Breast epithelium (tissue), 4 donors: ENCODE measurements at regions not wholly inside any gene's neighbourhood (a gene's known extent, or its start where the extent isn't known, plus 50 kb on each side); places are given as distances from the start of the nearest gene placed in this dataset.
"Not testable (repeated sequence)": the region's sequence is repeated elsewhere in the genome, so short reads cannot be mapped to it uniquely, and the experiment has no call there.

Experiments used
- DNase-seq, 2 donors: peaks; one replicate each; pipeline ENCODE4 v3.0.0-alpha.2; 2019; ENCODE audit warnings: low spot score in 2 of 2
- H3K27ac ChIP-seq, 2 donors: fragments of 200-600 bp; sonication (generic) in 1 of 2; one replicate each; pipeline ENCODE4 v1.5.1; 2016 to 2019; ENCODE audit warnings: mild to moderate bottlenecking in 1 of 2
- H3K27me3 ChIP-seq, 2 donors: fragments of 200-600 bp; sonication (generic) in 1 of 2; one replicate each; pipeline versions ENCODE4 v1.5.1 to v1.6.0; 2017 to 2019; ENCODE audit warnings: control low read depth in 1 of 2, mild to moderate bottlenecking in 1 of 2
- H3K36me3 ChIP-seq: fragments of 200-600 bp; one replicate; pipeline ENCODE4 v1.5.1; 2019
- H3K4me1 ChIP-seq, 2 donors: fragments of 200-600 bp; sonication (generic); one replicate each; pipeline ENCODE4 v1.5.1; 2016 to 2019; ENCODE audit warnings: control low read depth in 1 of 2
- H3K4me3 ChIP-seq, 3 donors: fragments of 200-600 bp; sonication (generic); 1 replicate in 2 of 3; 2 replicates in 1 of 3; pipeline ENCODE4 v1.5.1; 2016 to 2019; ENCODE audit warnings: mild to moderate bottlenecking in 3 of 3, moderate library complexity in 2 of 3
- H3K9me3 ChIP-seq, 2 donors: fragments of 200-600 bp; sonication (generic) in 1 of 2; one replicate each; pipeline ENCODE4 v1.5.1; 2016 to 2019; ENCODE audit warnings: control low read depth in 1 of 2
- CTCF ChIP-seq, 3 donors: fragments of 450-650 bp; IDR thresholded peaks; one replicate each; pipeline ENCODE4 v1.5.1; 2016 to 2017; ENCODE audit warnings: antibody characterized with exemption in 3 of 3, mild to moderate bottlenecking in 3 of 3, moderate library complexity in 3 of 3
- POLR2A ChIP-seq: fragments of 450-650 bp; IDR thresholded peaks from one replicate; pipeline ENCODE4 v1.6.1; 2016; ENCODE audit warnings: antibody characterized with exemption, mild to moderate bottlenecking, moderate library complexity
- POLR2AphosphoS5 ChIP-seq, 3 donors: sonication (generic); formaldehyde crosslinking; IDR thresholded peaks; one replicate each; pipeline ENCODE4 v1.6.1; 2017; ENCODE audit warnings: antibody characterized with exemption in 3 of 3
- intact Hi-C: fragments of 100-400 bp; cut with DNase I; formaldehyde crosslinking; loops from one replicate; pipeline ENCODE4 v1.15.1; 2023; ENCODE audit warnings: low total_unique reads

DNA sequence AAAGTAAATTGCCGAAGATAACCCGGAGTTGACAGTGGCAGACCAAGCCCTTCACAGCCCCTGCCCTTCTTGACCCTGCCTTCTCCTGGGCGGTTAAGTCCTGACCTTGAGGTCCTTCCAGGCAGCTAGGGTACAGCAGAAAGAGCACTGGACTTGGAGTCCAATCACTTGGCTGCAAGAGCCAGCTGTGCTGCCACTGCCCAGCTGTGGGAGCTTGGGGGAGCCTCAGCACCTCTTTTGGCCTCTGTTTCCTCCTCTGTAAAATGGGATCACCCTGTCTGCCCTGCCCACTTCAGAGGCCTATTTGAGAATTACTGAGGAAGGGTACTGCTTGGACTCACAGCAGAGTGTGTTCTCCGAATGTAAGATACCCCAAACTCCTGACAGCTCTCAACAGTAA, 66.2 kb upstream of the SMAD6 start:
- no peak for DNase-seq
- intact Hi-C loops: no loop called here
- Histone ChIP-seq H3K4me1 (no peaks in the 10 kb centered on the region), H3K36me3 (no peaks in the 10 kb centered on the region), H3K4me3 (no peak overlapping the region), H3K27ac (no peak overlapping the region), H3K9me3 (no peaks in the 10 kb centered on the region), H3K27me3 (no peaks in the 10 kb centered on the region)
- TF ChIP-seq POLR2A (no peak), CTCF (IDR thresholded peaks at IDR 0.05) (no peak), POLR2AphosphoS5 (IDR thresholded peaks at IDR 0.05) (no peak)

GRCh38 chr15:66637044-66637443, 65.0 kb upstream of the SMAD6 start:
- H3K27me3 ChIP-seq, H3K9me3 ChIP-seq, DNase-seq, H3K27ac ChIP-seq, H3K4me3 ChIP-seq, intact Hi-C loops, H3K4me1 ChIP-seq, H3K36me3 ChIP-seq: not testable (repeated sequence)

DNA sequence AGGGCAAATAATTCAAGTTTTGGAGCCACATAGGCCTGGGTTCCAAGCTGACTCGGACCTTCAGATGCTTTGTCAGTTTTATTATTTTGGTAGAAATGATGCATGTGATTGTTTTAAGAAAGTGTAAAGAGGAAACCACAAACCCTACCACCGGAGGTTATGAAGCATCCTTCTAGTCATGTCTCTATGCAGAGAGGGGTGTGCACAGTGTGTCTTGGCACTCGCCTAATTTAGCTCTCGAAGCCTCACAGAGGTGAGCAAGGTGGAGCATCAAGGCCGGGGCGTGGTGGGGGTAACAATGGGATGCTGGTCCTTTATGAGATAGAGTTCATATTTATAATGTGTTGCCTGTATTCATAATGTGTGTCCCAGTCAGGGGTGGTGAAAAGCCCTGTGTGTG, 63.7 kb upstream of the SMAD6 start:
- Histone ChIP-seq H3K4me3 (no peak overlapping the region), H3K36me3 (no peaks in the 10 kb centered on the region), H3K9me3 (no peaks in the 10 kb centered on the region), H3K27ac (no peak overlapping the region), H3K4me1 (no peaks in the 10 kb centered on the region), H3K27me3 (no peaks in the 10 kb centered on the region)
- no peak for TF ChIP-seq POLR2AphosphoS5 (IDR thresholded peaks at IDR 0.05)
- intact Hi-C loops: no loop called here
- DNase-seq: no peak

- DNase-seq: no peak
- no peak overlapping the region for H3K27ac ChIP-seq
These were observed 60.3 kb upstream of the SMAD6 start for GRCh38 chr15:66641485-66642315.

DNA sequence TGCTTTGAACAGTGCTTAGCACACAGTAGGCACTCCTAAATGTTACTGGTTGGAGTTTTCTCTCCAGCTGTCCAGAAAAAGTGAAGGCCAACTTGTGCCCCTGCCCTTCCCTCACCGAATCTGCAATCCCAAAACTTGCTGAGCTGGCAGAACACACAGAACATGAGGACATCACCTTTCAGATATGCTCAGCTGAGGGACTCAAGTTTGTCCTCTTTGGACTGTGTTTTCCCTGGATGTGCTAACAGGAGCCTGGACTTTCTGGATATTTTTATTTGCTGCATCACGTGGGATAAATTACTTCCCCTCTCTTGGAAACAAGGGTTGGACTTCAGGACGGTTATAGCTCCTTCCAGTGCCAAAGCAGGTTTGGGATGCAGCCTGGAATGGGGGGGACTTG, 59.5 kb upstream of the SMAD6 start:
- no peak for DNase-seq
- no peak overlapping the region for H3K27ac ChIP-seq
- H3K27me3 ChIP-seq: no peaks in the 10 kb centered on the region
- H3K4me1 ChIP-seq: no peaks in the 10 kb centered on the region
- H3K4me3 ChIP-seq: no peak overlapping the region
- TF ChIP-seq POLR2A (no peak), POLR2AphosphoS5 (IDR thresholded peaks at IDR 0.05) (no peak), CTCF (IDR thresholded peaks at IDR 0.05) (no peak)
- intact Hi-C loops: no loop called here
- no peaks in the 10 kb centered on the region for H3K9me3 ChIP-seq
- H3K36me3 ChIP-seq: no peaks in the 10 kb centered on the region

More at GRCh38 chr15:66641485-66642315, 60.3 kb upstream of the SMAD6 start:
- H3K36me3 ChIP-seq: no peaks in the 10 kb centered on the region
- H3K27me3 ChIP-seq: no peaks in the 10 kb centered on the region
- no peaks in the 10 kb centered on the region for H3K9me3 ChIP-seq
- H3K4me3 ChIP-seq: no peak overlapping the region
- no peaks in the 10 kb centered on the region for H3K4me1 ChIP-seq
- TF ChIP-seq CTCF (IDR thresholded peaks at IDR 0.05): no peak
- no peak for TF ChIP-seq POLR2A
- TF ChIP-seq POLR2AphosphoS5 (IDR thresholded peaks at IDR 0.05): no peak
- intact Hi-C loops: no loop called here

- Histone ChIP-seq H3K27me3 (no peaks in the 10 kb centered on the region), H3K9me3 (no peaks in the 10 kb centered on the region), H3K36me3 (no peaks in the 10 kb centered on the region), H3K4me3 (no peak overlapping the region), H3K27ac (no peak overlapping the region), H3K4me1 (no peaks in the 10 kb centered on the region)
- intact Hi-C loops: no loop called here
- no peak for TF ChIP-seq CTCF (IDR thresholded peaks at IDR 0.05)
- no peak for TF ChIP-seq POLR2A
- no peak for TF ChIP-seq POLR2AphosphoS5 (IDR thresholded peaks at IDR 0.05)
- DNase-seq: no peak
These were observed 59.0 kb upstream of the SMAD6 start for GRCh38 chr15:66643033-66643432.
